ENCODE measurements at regions not wholly inside any gene's neighbourhood (a gene's known extent, or its start where the extent isn't known, plus 50 kb on each side); places are given as distances from the start of the nearest gene placed in this dataset.

DNA sequence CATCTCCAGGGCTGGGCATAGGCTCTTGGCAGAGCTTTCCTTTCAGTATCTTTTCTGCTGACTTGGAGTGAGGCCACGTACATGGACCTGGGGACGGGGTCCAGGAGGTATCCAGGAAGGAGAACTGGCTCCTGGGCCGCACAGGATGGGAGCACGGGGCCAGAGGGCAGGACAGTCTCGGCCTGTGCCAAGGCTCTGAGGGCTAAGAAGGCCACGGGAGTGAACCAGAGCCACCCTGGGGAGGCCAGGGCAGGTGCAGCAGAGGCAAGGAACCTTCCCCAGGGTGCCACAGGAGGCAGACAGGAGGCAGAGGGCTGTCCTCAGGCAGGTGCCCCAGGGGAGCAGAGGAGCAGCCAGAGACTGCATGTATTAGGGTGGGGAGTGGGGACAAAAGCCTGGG lies 50.3 kb downstream of the PLXNA1 start:
- no peak for DNase-seq (ENCODE audit: low read depth)

DNA sequence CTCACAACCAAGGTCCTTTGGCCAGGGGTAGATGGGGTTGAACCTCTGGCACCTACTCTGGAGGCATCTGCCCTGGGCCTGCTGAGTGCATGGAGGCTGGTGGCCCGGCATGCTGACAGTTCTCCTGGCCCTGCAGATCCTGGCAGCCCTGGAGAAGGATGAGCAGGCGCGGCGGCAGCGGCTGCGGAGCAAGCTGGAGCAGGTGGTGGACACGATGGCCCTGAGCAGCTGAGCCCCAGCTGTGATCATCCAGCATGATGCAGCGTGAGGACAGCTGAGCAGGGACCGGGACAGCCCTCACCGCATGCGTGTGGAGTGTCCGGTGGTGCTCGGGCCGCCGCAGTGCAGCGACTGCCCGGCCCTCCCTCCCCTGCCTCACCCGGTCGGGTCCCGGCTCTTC lies 50.9 kb downstream of the PLXNA1 start:
- DNase-seq (ENCODE audit: low read depth) = no peak

DNA sequence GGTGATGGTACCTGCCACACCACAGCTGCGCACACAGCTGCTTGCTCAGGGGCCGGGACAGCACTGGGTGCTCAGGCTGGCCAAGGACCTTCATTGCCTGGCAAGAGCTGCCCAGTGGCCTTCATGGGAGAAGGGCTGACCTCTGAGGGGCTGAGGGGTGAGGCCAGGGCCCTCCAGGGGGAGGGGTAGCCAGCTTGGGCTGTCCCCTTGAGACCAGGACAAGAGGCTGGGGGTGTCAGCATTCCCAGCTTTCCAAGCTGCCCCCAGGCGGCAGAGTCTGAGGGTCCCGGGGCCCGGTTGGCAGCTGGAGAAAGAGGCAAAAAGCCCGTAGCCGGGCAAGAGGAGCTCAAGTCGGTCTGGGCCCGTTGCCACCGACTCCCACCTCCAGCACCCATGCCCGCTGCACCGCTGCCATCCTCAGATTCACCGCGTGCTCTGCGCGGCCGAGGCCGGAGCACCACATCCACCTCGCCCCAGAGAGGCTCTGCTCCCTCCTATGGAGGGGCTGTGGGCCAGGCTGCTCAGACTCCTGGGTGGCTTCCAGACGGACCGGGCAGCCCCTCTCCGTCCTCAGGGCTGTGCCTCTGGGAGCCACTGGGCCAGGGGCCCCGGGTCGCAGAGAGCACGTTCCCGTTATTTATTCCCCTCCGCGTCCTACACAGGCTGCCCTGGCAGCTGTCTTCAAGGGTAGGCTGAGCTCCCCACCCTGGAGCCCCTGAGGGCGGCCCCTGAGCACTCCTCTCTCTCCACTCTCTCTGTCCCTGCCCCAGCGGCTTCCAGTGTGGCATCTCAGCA lies 51.5 kb downstream of the PLXNA1 start:
- no peak for DNase-seq (ENCODE audit: low read depth)

DNA sequence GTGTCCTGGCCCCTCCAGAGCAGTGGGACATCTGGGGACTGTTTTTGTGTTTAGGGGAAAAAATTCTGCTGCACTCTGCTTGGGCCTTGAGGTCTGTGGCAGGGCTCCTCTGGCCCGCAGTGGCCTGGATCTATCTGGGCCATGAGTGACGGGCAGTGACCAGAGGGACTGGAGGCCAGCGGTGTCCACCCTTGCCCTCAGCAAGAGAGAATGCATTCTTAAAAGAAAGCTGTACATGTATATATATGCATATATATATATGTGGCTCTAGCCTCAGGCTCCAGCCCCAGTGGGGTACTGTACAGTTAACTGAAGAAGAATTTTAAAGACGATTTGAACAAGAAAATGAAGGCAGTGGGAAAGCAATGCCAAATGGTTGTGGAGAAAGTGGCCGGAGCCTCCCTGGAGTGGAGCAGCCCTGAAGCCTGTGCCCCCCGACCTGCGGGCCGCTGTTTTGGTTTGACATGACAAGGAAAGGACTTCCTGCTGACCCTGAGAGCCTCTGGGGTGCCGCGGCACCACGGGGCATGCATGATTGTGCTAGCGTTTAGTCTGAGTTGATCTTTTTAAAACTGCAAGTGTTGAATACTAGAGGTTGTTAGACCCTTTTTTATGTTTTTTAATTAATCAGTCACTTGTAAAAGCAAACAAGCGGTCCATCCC lies 52.2 kb downstream of the PLXNA1 start:
- DNase-seq (ENCODE audit: low read depth) = no peak

DNA sequence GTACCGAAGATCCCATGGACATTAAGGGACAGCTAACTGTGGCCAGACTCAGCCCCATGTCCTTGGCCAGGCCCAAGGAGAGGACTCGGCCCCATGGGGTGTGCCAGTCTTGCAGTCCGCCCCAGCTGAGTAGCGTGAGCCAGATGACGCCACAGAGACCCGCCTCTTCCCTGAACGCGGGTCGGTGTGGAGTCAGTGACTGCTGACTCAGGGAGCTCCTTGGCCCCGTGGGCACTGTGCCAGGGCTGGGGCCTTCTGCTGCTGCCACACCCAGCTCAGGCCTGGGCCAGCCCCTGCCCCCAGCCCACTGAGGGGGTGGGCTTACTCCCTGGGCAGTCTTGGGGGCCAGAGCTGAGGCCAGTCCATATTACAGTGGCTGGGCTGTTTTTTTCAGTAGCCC lies 52.8 kb downstream of the PLXNA1 start:
- peak; percentile 89 for DNase-seq (ENCODE audit: low read depth)

DNA sequence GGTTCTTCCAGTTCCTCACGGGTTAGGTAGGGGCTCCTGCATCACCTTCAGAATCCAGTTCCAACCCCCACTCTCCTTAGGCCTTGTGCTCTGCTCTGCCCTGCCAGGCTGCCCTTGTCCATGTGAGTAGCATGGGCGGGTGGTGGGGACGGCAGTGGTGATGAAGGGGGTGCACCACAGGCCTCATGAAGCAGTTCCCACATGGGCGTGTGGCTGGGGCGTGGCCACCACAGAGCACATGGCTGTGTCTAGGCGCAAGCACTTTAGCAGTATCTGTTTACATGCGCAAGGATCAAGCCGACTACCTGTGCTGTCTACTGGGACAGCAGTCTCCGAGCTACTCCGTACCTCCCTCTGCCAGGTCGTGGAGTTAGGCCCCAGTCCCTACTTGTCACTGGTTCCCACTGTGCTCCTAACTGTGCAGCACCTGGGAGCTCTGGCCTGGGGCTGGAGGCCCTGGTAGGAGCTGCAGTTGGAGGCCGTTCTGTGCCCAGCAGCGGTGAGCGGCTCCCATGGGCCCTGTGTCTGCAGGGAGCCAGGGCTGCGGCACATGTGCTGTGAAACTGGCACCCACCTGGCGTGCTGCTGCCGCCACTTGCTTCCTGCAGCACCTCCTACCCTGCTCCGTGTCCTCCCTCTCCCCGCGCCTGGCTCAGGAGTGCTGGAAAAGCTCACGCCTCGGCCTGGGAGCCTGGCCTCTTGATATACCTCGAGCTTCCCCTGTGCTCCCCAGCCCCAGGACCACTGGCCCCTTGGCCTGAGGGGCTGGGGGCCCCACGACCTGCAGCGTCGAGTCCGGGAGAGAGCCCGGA lies 53.5 kb downstream of the PLXNA1 start:
- no peak for DNase-seq (ENCODE audit: low read depth)

DNA sequence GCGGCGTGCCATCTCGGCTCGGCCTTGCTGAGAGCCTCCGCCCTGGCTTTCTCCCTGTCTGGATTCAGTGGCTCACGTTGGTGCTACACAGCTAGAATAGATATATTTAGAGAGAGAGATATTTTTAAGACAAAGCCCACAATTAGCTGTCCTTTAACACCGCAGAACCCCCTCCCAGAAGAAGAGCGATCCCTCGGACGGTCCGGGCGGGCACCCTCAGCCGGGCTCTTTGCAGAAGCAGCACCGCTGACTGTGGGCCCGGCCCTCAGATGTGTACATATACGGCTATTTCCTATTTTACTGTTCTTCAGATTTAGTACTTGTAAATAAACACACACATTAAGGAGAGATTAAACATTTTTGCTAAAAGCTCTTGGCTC lies 54.1 kb downstream of the PLXNA1 start:
- no peak for DNase-seq (ENCODE audit: low read depth)

DNA sequence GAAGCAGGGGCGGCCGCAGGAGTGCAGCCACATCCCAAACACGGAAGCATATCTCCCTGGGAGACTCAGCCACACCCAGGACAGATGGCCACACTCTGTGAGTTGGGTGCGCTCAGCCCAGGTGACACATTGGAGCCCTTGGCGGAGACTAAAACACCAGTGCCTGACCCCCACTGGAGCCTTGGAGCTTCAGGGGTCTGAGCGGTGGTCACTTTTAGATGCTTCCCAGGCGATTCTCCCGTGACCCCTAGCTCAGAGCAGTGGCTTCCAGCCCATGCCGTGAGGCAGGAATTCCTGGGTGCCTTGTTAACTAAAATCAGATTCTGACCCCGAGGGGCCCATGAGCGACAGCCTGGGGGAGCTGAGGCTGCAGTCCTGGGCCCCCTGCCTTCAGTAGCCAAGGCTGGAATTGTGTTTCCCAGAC lies 54.5 kb downstream of the PLXNA1 start:
- DNase-seq (ENCODE audit: low read depth) = no peak

DNA sequence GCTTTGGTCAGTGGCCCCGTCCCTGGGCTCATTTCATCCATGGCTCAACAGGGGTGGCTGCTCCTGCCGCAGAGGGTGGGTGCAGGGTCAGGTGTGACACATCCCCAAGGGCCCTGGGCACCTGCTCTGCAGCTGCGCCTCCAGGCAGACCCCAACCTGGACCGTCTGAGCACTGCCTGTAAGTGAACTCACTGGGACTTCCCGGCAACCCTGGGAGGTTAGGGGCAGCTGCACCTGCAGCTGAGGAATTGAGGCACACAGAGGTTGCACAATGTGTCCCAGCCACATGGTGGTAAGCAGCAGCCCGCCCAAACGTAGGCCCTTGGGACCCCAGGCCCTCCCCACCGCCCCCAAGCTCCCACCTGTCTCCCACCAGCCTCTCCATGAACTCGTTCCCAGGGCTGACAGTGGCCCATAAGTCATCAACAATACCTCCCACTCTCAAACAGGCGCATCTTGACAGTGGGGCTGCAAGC lies 55.1 kb downstream of the PLXNA1 start:
- DNase-seq (ENCODE audit: low read depth) = no peak

DNA sequence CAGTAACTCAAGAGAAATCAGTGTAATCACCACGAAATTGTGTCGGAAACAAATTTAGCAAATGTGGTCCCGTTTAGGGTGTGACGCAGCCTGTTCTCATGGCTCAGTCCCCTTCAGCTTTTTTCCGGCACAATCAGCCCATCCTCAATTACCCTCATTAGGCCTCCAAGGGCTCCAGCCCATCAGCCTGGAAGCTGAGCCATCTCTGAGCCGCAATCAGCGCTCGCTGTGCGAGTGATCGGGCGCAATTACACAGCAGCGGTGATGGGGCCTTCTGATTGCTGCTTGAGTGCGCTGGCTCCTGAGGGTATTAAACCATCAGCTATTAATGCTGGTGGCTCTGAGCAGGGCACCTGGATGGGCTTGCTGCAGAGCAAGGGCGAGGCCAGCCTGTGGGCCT lies 55.6 kb downstream of the PLXNA1 start:
- no peak for DNase-seq (ENCODE audit: low read depth)

DNA sequence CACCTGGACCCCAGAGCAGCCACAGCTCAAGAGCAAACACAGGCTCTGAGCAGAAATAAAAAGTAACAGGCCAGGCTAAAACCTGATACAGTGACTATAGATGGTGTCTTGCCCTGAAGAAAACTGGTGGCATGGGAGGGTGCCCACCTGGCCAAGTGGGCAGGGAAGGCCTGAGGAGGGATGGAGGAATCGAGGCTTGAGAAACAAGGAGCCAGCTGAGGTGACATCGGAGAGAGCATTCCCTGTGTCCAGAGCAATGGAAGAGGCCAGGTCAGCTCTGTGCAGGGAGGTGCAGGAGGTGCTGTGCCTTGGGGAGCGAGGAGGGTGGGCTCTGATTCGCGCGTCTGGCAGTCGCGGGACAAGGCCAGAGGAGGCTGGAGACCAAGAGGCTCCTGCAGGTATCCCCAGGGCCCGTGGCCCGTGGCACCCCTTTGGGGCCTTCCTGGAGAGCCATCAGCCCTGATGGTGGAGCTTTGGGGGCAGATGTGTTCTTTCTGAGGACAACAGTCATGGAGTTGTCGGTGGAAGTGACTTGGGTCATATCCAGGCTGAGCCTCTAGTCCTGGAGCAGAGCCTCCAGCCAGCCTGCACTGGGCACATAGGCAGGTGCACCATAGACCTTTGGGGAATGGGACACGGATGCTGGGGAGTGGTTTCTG lies 56.1 kb downstream of the PLXNA1 start:
- no peak for DNase-seq (ENCODE audit: low read depth)

DNA sequence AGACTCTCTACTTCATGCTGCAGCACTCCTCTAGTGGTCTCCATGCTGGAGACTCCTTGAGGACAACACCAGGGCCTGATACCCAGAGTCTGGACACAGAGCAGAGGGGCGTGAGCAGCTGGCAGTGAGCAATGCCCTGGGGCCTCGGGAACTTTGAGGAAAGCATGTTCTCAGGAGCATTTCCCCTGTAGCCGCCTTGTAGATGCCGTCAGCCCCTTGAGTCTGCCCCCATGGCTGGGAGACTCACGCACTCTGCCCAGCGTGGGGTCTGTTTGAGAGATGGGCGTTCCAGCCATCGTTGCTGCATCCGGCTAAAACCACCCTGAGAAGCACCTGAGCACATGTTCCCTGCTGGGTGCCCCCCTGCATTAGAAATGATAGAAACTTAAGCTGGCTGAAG lies 56.8 kb downstream of the PLXNA1 start:
- no peak for DNase-seq (ENCODE audit: low read depth)

DNA sequence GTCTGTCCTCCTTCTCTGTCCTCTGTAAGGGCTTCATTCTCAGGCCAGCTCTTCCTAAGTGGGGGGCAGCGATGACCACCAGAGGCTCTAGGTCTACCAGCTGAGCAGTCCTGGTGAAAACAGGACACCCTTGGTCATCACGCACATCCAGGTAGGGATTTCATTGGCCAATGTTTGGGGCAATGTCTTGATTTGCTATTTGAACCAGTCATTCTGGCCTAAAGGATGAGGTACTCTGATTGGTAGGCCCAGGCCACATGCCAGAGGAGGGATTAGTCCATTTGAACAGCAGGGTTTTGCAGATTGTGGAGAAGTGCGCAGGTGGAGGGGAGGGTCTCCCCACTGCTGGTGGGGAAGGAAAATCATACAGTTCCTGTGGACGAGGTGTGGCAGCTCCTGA lies 57.3 kb downstream of the PLXNA1 start:
- no peak for DNase-seq (ENCODE audit: low read depth)

DNA sequence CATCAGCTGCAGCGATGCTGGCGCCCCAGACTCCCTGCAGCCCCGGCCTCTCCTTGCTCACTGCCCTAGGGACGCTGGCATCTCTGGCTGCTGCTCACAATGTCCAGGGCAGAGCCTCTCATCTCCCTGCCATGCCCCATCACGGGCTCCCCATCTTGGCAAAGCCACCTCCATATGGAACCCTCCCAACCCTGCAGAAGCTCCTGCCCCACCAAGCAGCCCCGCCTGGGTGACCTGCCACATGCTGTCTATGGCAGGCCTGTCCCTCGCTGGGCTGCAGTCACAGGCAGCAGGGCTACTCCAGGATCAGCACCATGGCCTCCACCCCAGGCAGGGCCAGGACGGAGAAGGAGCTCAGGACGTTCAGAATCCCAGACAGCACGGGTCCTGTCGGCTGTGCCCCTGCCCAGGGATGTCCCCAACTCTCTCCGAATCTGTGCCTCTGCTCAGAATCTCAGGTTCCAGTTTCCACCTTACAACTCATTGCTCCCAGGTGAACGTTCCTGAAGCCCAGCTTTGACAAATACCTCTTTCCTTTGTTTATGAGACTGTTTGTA lies 58.4 kb downstream of the PLXNA1 start:
- no peak for DNase-seq (ENCODE audit: low read depth)

DNA sequence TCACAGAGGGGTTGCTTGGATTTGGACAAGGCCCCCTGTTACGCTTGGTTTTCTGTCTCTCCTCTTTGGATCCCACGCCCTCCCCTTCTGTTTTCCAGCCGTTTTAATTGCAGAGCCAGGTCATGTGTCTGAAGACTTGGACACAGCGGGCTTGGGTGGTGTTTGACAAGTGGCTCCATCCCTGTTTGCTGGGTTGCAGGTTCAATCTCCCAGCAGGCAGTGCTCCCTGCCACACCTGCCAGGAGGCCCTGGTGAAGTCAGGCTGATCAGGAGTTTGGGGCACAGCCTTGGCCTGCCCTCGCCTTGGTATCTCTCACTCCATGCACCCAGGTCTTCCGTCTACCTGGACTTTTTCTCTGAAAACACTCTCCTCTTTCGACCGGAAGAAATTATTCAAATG lies 59.0 kb downstream of the PLXNA1 start:
- DNase-seq (ENCODE audit: low read depth) = no peak

DNA sequence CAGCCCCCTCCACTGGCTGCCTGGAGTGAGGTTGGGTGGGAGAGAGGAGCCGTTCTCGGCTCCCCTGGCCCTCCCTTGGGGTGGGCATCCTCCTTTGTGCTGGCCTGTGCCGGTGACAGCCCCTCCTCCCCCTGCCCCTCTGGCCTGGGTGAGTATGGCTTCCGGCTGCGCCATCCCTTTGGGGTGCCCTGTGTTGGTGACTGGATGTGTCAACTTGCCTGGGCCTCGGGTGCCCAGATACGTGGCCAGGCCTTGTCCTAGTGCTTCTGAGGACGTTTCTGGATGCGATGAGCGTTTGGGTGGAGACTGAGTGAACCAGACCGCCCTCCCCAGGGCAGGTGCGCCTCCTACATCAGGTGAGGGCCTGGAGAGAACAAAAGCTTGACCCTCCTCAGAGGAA lies 59.7 kb downstream of the PLXNA1 start:
- DNase-seq (ENCODE audit: low read depth) = no peak

DNA sequence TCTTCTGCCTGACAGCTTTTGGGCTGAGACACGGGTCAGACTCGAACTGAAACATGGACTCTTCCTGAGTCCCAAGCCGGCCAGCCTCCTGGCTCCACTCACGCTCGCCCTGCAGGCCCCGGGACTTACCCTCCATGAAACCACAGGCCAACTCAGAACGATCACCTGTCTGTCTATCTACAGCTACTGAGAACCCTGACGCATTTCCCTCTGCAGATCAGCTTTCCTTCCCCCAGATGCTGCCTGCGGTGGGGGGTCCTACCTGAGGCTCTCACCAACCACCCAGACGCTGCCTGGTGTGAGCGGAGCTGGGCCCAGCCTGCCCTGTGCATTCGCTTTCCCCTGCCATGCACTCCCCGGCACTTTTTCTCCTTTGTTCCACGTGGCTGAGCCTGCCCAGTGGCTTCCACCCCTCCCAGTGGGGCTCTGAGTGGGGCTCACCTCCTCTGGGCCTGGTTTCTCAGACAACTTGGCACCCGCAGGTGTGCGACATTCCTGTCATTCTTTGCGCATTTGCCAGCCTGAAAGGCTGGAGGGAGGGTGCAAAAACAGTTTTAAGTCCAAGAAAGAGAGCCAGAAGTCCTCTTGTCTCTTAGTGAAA lies 60.2 kb downstream of the PLXNA1 start:
- DNase-seq (ENCODE audit: low read depth) = peak; percentile 78

DNA sequence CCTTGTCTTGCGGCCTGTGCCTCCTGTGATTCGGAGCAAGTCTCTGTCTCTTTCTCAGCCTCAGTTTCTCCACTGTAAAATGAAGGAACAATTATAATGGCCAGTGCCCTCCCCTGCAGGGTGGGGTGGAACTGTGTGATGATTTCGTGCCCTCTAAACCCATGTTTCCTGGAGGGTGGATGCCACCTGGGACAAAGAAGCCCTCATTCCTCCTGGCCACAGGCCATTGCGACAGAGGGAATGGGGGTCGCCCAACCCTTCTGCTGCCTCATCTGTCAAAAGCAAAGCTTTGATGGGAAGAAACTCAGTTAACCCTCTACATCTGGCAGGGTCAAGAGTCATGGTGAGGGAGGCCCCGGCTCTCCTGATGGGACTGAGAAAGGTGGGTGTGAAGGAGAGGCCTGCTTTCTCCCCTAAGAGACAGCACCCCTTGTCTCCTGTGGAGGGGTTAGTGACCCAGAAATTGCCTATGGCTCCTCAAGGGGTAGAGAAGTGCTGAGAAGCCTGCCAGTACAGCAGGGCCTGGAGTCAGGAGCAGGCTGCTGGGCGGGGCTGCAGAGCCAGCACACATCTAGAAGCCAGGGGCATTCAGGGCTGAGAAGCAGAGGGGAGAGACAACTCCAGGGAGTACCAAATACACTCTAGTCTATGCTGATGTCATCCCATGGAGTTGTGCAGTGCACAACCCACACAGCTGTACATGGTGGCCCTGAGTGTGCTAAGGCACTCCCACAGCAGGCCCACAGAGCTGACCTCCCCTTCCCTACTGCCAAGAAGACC lies 61.0 kb downstream of the PLXNA1 start:
- DNase-seq (ENCODE audit: low read depth) = no peak

DNA sequence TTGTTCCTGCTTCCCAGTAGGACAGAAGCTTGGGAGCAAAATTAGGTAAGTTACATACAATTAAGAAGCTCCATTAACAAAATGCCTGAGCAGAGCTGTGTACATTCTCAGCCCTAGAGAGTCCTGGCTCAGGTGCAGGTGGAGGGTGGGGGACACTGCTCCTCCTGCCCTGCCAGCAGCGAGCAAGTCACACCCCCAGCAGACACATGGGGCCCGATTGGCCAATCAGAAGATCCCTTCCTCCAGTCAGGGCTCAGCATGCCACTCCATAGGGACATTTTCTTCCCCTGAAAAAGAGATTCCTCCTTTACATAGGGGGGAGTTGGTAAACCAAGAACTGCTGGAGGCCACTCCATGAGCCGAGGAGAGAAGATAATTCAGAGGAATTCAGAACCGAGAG lies 62.1 kb downstream of the PLXNA1 start:
- no peak for DNase-seq (ENCODE audit: low read depth)

DNA sequence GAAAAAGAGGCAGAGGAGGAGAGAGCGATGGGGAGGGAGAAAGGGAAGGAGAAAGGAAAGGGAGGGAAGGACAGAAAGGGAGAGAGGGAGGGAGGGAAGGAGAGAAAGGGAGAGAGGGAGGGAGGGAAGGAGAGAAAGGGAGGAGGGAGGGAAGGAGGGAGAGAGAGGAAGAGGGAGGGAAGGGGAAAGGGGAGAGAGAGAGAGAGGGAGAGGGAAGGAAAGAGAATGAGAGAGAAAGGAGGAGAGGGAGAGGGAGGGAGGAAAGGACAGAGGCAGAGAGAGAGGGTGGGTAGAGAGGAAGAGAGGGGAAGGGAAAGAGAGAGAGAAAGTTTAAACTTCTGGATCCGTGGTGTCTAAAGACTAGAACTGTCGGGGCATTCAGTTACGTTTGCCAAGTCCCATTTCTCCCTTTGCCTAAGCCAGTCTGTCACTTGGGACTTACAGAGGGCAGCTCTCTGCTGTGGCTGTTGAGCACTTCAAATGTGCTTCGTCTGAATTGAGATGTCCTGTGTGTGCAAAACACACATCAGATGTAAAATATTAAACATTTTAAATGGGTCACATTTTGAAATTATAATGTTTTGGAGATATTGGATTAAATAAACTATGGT lies 62.6 kb downstream of the PLXNA1 start:
- no peak for DNase-seq (ENCODE audit: low read depth)
